K562 (cell line): ENCODE measurements at regions not wholly inside any gene's neighbourhood (a gene's known extent, or its start where the extent isn't known, plus 50 kb on each side); places are given as distances from the start of the nearest gene placed in this dataset.

ENCODE experiments used
- CREB1 ChIP-seq, 2 experiments: sonication (generic) in 1 of 2; formaldehyde crosslinking in 1 of 2; IDR thresholded peaks; 2 replicates each; pipeline versions ENCODE4 v1.6.1 to v1.8.0; 2012 to 2022; ENCODE audit warnings: inconsistent platforms in 1 of 2, mild to moderate bottlenecking in 1 of 2, missing genetic modification reagents in 1 of 2, moderate library complexity in 1 of 2
- CTCF ChIP-seq, 3 experiments: IDR thresholded peaks in 2 of 3; conservative IDR thresholded peaks in 1 of 3; 2 replicates each; pipeline ENCODE4 v1.5.1; 2011 to 2012; ENCODE audit warnings: low read length in 3 of 3, mild to moderate bottlenecking in 3 of 3, control low read depth in 2 of 3, improper control_type of control experiment in 1 of 3, inconsistent platforms in 1 of 3, low read depth in 1 of 3, mixed read lengths in 1 of 3, moderate library complexity in 1 of 3; ENCODE audit not compliant: insufficient read depth in 2 of 3
- CUX1 ChIP-seq: fragments of 200-800 bp; sonication (Bioruptor generic); IDR thresholded peaks from 2 replicates; pipeline ENCODE4 v1.6.1; 2016; ENCODE audit warnings: missing genetic modification characterization, missing compliant biosample characterization
- NRF1 ChIP-seq, 2 experiments: fragments of 450-650 bp; IDR thresholded peaks in 1 of 2; conservative IDR thresholded peaks in 1 of 2; 2 replicates each; pipeline ENCODE4 v1.6.1; 2014; ENCODE audit warnings: mild to moderate bottlenecking in 2 of 2
- SIN3A ChIP-seq, 2 experiments: fragments of 150-350 bp in 1 of 2; IDR thresholded peaks; 2 replicates each; pipeline ENCODE4 v1.6.1; 2011 to 2016; ENCODE audit warnings: borderline replicate concordance in 2 of 2, low read depth in 2 of 2, low read length in 2 of 2, mild to moderate bottlenecking in 2 of 2, moderate library complexity in 2 of 2; ENCODE audit not compliant: control insufficient read depth in 1 of 2
- ZNF274 ChIP-seq: IDR thresholded peaks from 2 replicates; pipeline ENCODE4 v1.6.1; 2011; ENCODE audit warnings: low read depth, mild to moderate bottlenecking, low read length, moderate library complexity, borderline replicate concordance

- TF ChIP-seq CTCF (IDR thresholded peaks at IDR 0.05 in 2 of 3, conservative IDR thresholded peaks at IDR 0.05 in 1 of 3; ENCODE audit: insufficient read depth in 2 of 3, low read depth in 1 of 3, low read length in 3 of 3) (no peak), CREB1 (IDR thresholded peaks at IDR 0.05) (no peak), CREB1 (CRISPR knock-in tag; IDR thresholded peaks at IDR 0.05) (no peak), CUX1 (no peak), NRF1 (conservative IDR thresholded peaks at IDR 0.05 in 1 of 2, IDR thresholded peaks at IDR 0.05 in 1 of 2) (no peak), SIN3A (IDR thresholded peaks at IDR 0.05; ENCODE audit: borderline replicate concordance in 2 of 2, control insufficient read depth in 1 of 2, low read depth in 2 of 2, low read length in 2 of 2) (no peak), ZNF274 (no peak)
These were observed 251.6 kb downstream of the ETS1 start for GRCh38 chr11:128335729-128336128.
